H9 (cell line): ENCODE measurements at regions not wholly inside any gene's neighbourhood (a gene's known extent, or its start where the extent isn't known, plus 50 kb on each side); places are given as distances from the start of the nearest gene placed in this dataset.

Experiments used
- DNase-seq: peaks from one replicate; pipeline ENCODE4 v3.0.0-alpha.2; 2017
- H2AFZ ChIP-seq: one replicate; pipeline ENCODE4 v1.6.1; 2013; ENCODE audit warnings: mild to moderate bottlenecking, low read length, control low read depth, moderate library complexity
- H2AK5ac ChIP-seq: 2 replicates; pipeline ENCODE4 v1.6.1; 2013; ENCODE audit warnings: low read length, control low read depth, mixed read lengths; ENCODE audit not compliant: insufficient read length
- H2BK120ac ChIP-seq: one replicate; pipeline ENCODE4 v1.6.1; 2013; ENCODE audit warnings: low read depth, mild to moderate bottlenecking, low read length, control low read depth, inconsistent platforms; ENCODE audit not compliant: poor library complexity, severe bottlenecking
- H2BK12ac ChIP-seq: 2 replicates; pipeline ENCODE4 v1.6.1; 2013; ENCODE audit warnings: low read length, control low read depth, mixed read lengths, low read depth; ENCODE audit not compliant: insufficient read length
- H2BK15ac ChIP-seq: 2 replicates; pipeline ENCODE4 v1.6.1; 2013; ENCODE audit warnings: low read depth, low read length, control low read depth
- H2BK20ac ChIP-seq: one replicate; pipeline ENCODE4 v1.6.1; 2013; ENCODE audit warnings: low read depth, mild to moderate bottlenecking, low read length, control low read depth, inconsistent platforms; ENCODE audit not compliant: poor library complexity, severe bottlenecking
- H2BK5ac ChIP-seq: 2 replicates; pipeline ENCODE4 v1.6.1; 2013; ENCODE audit warnings: low read length, control low read depth, mixed read lengths; ENCODE audit not compliant: insufficient read length
- H3K14ac ChIP-seq: 2 replicates; pipeline ENCODE4 v1.6.1; 2013; ENCODE audit warnings: low read length, control low read depth; ENCODE audit not compliant: insufficient read depth
- H3K18ac ChIP-seq: 2 replicates; pipeline ENCODE4 v1.6.1; 2013; ENCODE audit warnings: low read depth, mild to moderate bottlenecking, mixed read lengths, low read length, control low read depth; ENCODE audit not compliant: insufficient read length
- H3K23ac ChIP-seq: 2 replicates; pipeline ENCODE4 v1.6.1; 2013; ENCODE audit warnings: low read length, control low read depth, mixed read lengths, low read depth; ENCODE audit not compliant: insufficient read length
- H3K23me2 ChIP-seq: 2 replicates; pipeline ENCODE4 v1.6.1; 2013; ENCODE audit warnings: low read depth, mild to moderate bottlenecking, mixed read lengths, low read length, control low read depth; ENCODE audit not compliant: insufficient read length, poor library complexity, severe bottlenecking
- H3K27ac ChIP-seq: 2 replicates; pipeline ENCODE4 v1.5.1; 2013; ENCODE audit warnings: low read length, control low read depth, mixed read lengths, low read depth; ENCODE audit not compliant: insufficient read length
- H3K27me3 ChIP-seq: 2 replicates; pipeline ENCODE4 v1.6.1; 2013; ENCODE audit warnings: low read length, control low read depth, inconsistent platforms; ENCODE audit not compliant: insufficient read depth
- H3K4ac ChIP-seq: 2 replicates; pipeline ENCODE4 v1.6.1; 2013; ENCODE audit warnings: low read depth, mild to moderate bottlenecking, control low read depth, inconsistent platforms, low read length, moderate library complexity
- H3K4me1 ChIP-seq: 2 replicates; pipeline ENCODE4 v1.6.1; 2013; ENCODE audit warnings: low read length, control low read depth, inconsistent platforms; ENCODE audit not compliant: insufficient read depth
- H3K4me2 ChIP-seq: 2 replicates; pipeline ENCODE4 v1.6.1; 2013; ENCODE audit warnings: low read length, control low read depth, mixed read lengths; ENCODE audit not compliant: insufficient read length, insufficient read depth
- H3K56ac ChIP-seq: 2 replicates; pipeline ENCODE4 v1.6.1; 2013; ENCODE audit warnings: low read depth, mild to moderate bottlenecking, mixed read lengths, low read length, control low read depth; ENCODE audit not compliant: insufficient read length
- H3K79me1 ChIP-seq: 2 replicates; pipeline ENCODE4 v1.6.1; 2013; ENCODE audit warnings: low read depth, mild to moderate bottlenecking, moderate library complexity, low read length, control low read depth, inconsistent platforms; ENCODE audit not compliant: insufficient read depth, poor library complexity, severe bottlenecking
- H3K79me2 ChIP-seq: 2 replicates; pipeline ENCODE4 v1.6.1; 2013; ENCODE audit warnings: low read length, control low read depth, inconsistent platforms; ENCODE audit not compliant: insufficient read depth
- H3K9ac ChIP-seq: 2 replicates; pipeline ENCODE4 v1.6.1; 2013; ENCODE audit warnings: low read length, control low read depth, mixed read lengths; ENCODE audit not compliant: insufficient read length; ENCODE audit errors: extremely low read depth
- H3K9me3 ChIP-seq: one replicate; pipeline ENCODE4 v1.6.1; 2013; ENCODE audit warnings: low read depth, low read length, inconsistent platforms; ENCODE audit not compliant: control insufficient read depth
- H3T11ph ChIP-seq: one replicate; pipeline ENCODE4 v1.6.1; 2013; ENCODE audit warnings: mild to moderate bottlenecking, low read length, control low read depth, inconsistent platforms
- H4K20me1 ChIP-seq: one replicate; pipeline ENCODE4 v1.6.1; 2013; ENCODE audit not compliant: control insufficient read depth, insufficient read length, insufficient read depth
- H4K5ac ChIP-seq: 2 replicates; pipeline ENCODE4 v1.6.1; 2013; ENCODE audit warnings: low read depth, mild to moderate bottlenecking, mixed read lengths, low read length, control low read depth; ENCODE audit not compliant: insufficient read length
- H4K8ac ChIP-seq: replicated peaks from 2 replicates; pipeline ENCODE4 v1.6.1; 2013; ENCODE audit warnings: low read length, control low read depth, mixed read lengths, low read depth; ENCODE audit not compliant: insufficient read length
- H4K91ac ChIP-seq: 2 replicates; pipeline ENCODE4 v1.6.1; 2013; ENCODE audit warnings: low read depth, mild to moderate bottlenecking, moderate library complexity, mixed read lengths, low read length, control low read depth; ENCODE audit not compliant: insufficient read length
- H3K27ac Mint-ChIP-seq, 3 experiments: 2 replicates in 2 of 3; 3 replicates in 1 of 3; pipeline ENCODE4 v1.8.0; 2020 to 2021; ENCODE audit warnings: mixed read lengths in 3 of 3, mild to moderate bottlenecking in 1 of 3, moderate library complexity in 1 of 3
- H3K27me3 Mint-ChIP-seq: 2 replicates; pipeline ENCODE4 v1.8.0; 2021; ENCODE audit warnings: low read depth, mild to moderate bottlenecking, moderate library complexity, mixed read lengths
- H3K36me3 Mint-ChIP-seq, 3 experiments: 2 replicates in 2 of 3; 3 replicates in 1 of 3; pipeline ENCODE4 v1.8.0; 2020 to 2021; ENCODE audit warnings: low read depth in 3 of 3, mixed read lengths in 3 of 3; ENCODE audit not compliant: insufficient read depth in 1 of 3
- H3K4me1 Mint-ChIP-seq, 2 experiments: 2 replicates each; pipeline ENCODE4 v1.8.0; 2020; ENCODE audit warnings: mixed read lengths in 2 of 2
- H3K4me3 Mint-ChIP-seq, 2 experiments: 2 replicates in 1 of 2; 3 replicates in 1 of 2; pipeline ENCODE4 v1.8.0; 2020 to 2021; ENCODE audit warnings: mild to moderate bottlenecking in 2 of 2, mixed read lengths in 2 of 2, moderate library complexity in 1 of 2
- H3K9me3 Mint-ChIP-seq, 2 experiments: 2 replicates in 1 of 2; 3 replicates in 1 of 2; pipeline ENCODE4 v1.8.0; 2020; ENCODE audit warnings: mild to moderate bottlenecking in 2 of 2, mixed read lengths in 2 of 2, moderate library complexity in 1 of 2
- TF ChIP-seq, protein P1 (sequence below): fragments of 200-600 bp; sonication (generic); conservative IDR thresholded peaks from 3 replicates; pipeline ENCODE4 v1.8.0; 2021; ENCODE audit warnings: antibody characterized with exemption, mild to moderate bottlenecking

DNA sequence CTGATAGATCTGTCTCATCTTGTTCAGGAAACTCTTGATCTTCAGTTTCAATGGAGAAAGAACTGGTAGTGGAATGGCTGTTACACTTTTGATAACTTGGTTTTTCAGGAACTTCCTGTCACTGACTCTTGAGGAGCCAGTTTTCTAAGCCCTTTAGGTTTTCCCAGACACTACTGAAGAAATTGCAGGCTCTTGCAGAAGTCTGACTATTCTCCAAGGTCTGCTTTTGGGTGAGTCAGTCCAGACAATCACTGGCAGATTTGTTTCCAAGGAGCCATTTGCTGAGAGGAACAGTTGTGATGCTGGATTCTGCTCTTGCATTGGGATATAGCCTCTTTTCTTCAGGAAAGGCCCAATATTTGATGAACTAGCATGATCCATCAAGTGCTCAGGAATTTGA is 468.0 kb downstream of the FUT8 start:
- Histone ChIP-seq H2BK5ac (no peak overlapping the region), H4K20me1 (no peaks in the 10 kb centered on the region), H3K23ac (no peak overlapping the region), H4K91ac (no peak overlapping the region), H2AFZ (no peak overlapping the region), H4K5ac (no peak overlapping the region), H3K4ac (no peak overlapping the region), H3K27me3 (no peaks in the 10 kb centered on the region), H3K9ac (no peak overlapping the region), H3K9me3 (no peaks in the 10 kb centered on the region), H3K14ac (no peak overlapping the region), H4K8ac (no peak overlapping the region), H2BK20ac (no peak overlapping the region), H3K79me2 (no peaks in the 10 kb centered on the region), H3K27ac (no peak overlapping the region), H3T11ph (no peak overlapping the region), H3K4me1 (no peaks in the 10 kb centered on the region), H3K79me1 (no peaks in the 10 kb centered on the region), H3K4me2 (no peak overlapping the region), H2BK15ac (no peak overlapping the region), H2AK5ac (no peak overlapping the region), H2BK12ac (no peak overlapping the region), H3K18ac (no peak overlapping the region), H3K23me2 (no peaks in the 10 kb centered on the region), H3K56ac (no peak overlapping the region), H2BK120ac (no peak overlapping the region)
- peaks cover 4 to 5% of the 10 kb centered on the region in 2 experiments; a peak in 4 of 5 replicates for H3K9me3 Mint-ChIP-seq
- H3K36me3 Mint-ChIP-seq = peaks cover 0 to 4% (median 0%) of the 10 kb centered on the region in 3 experiments; a peak in 2 of 7 replicates
- no peak for DNase-seq
- no peaks in the 10 kb centered on the region for H3K4me1 Mint-ChIP-seq
- H3K27ac Mint-ChIP-seq = no peak overlapping the region
- TF ChIP-seq, protein P1, sequence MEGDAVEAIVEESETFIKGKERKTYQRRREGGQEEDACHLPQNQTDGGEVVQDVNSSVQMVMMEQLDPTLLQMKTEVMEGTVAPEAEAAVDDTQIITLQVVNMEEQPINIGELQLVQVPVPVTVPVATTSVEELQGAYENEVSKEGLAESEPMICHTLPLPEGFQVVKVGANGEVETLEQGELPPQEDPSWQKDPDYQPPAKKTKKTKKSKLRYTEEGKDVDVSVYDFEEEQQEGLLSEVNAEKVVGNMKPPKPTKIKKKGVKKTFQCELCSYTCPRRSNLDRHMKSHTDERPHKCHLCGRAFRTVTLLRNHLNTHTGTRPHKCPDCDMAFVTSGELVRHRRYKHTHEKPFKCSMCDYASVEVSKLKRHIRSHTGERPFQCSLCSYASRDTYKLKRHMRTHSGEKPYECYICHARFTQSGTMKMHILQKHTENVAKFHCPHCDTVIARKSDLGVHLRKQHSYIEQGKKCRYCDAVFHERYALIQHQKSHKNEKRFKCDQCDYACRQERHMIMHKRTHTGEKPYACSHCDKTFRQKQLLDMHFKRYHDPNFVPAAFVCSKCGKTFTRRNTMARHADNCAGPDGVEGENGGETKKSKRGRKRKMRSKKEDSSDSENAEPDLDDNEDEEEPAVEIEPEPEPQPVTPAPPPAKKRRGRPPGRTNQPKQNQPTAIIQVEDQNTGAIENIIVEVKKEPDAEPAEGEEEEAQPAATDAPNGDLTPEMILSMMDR = no peak
- H3K4me3 Mint-ChIP-seq = no peak overlapping the region
- no peaks in the 10 kb centered on the region for H3K27me3 Mint-ChIP-seq
